Endothelial cell of umbilical vein (primary cell): ENCODE measurements at regions not wholly inside any gene's neighbourhood (a gene's known extent, or its start where the extent isn't known, plus 50 kb on each side); places are given as distances from the start of the nearest gene placed in this dataset.

Experiments
- BruUV-seq: library from RNA; stranded (reverse); fragments of 400-500 nt; replicated peaks from 2 replicates; lab custom pipeline; 2021; lab: Mats Ljungman, UMichigan
- CTCF ChIA-PET: fragments of 300-600, 350-600 bp; sonication (Branson Sonifier 250); formaldehyde crosslinking; loops from one replicate; lab custom pipeline; 2021; ENCODE audit warnings: antibody characterized with exemption, inconsistent platforms; lab: Charles Lee
- POLR2A ChIA-PET: fragments of 300-600, 350-600 bp; sonication (Branson Sonifier 250); formaldehyde crosslinking; loops from one replicate; lab custom pipeline; 2021; ENCODE audit warnings: antibody characterized with exemption, inconsistent platforms; lab: Charles Lee
- DNase-seq: peaks from one replicate; pipeline ENCODE4 v3.0.0-alpha.2; 2011; ENCODE audit warnings: low read depth, low spot score
- FAIRE-seq: peaks from 2 replicates; lab custom pipeline; 2011; peaks lifted over from hg19 to GRCh38; lab: Jason Lieb, UNC
- H2AFZ ChIP-seq: 2 replicates; pipeline ENCODE4 v1.6.0; 2012; ENCODE audit warnings: low read depth, low read length, control low read depth, inconsistent platforms
- H3K27ac ChIP-seq: 2 replicates; pipeline ENCODE4 v1.5.1; 2011; ENCODE audit warnings: low read depth, mild to moderate bottlenecking, control low read depth, low read length, moderate library complexity; ENCODE audit not compliant: insufficient read depth
- H3K27me3 ChIP-seq, 2 experiments: 2 replicates each; pipeline versions ENCODE4 v1.6.0 to v1.6.1; 2011; ENCODE audit warnings: low read length in 2 of 2, mixed read lengths in 1 of 2; ENCODE audit not compliant: control insufficient read depth in 2 of 2, insufficient read depth in 2 of 2
- H3K36me3 ChIP-seq, 2 experiments: 2 replicates in 1 of 2; 3 replicates in 1 of 2; pipeline ENCODE4 v1.5.1; 2011; ENCODE audit warnings: low read length in 2 of 2, mild to moderate bottlenecking in 1 of 2, moderate library complexity in 1 of 2; ENCODE audit not compliant: control insufficient read depth in 2 of 2, insufficient read depth in 2 of 2; ENCODE audit errors: extremely low read depth in 1 of 2
- H3K4me1 ChIP-seq: 3 replicates; pipeline ENCODE4 v1.5.1; 2011; ENCODE audit warnings: mild to moderate bottlenecking, low read length; ENCODE audit not compliant: control insufficient read depth, insufficient read depth; ENCODE audit errors: extremely low read depth
- H3K4me2 ChIP-seq: 2 replicates; pipeline ENCODE4 v1.6.1; 2011; ENCODE audit warnings: low read length, control low read depth, mixed read lengths; ENCODE audit not compliant: insufficient read depth
- H3K4me3 ChIP-seq, 3 experiments: fragments of 200-600 bp in 1 of 3; sonication (generic), shearing (Covaris generic) in 1 of 3; replicated peaks in 1 of 3; 2 replicates each; pipeline ENCODE4 v1.5.1; 2011 to 2016; ENCODE audit warnings: control low read depth in 3 of 3, low read length in 3 of 3, mild to moderate bottlenecking in 2 of 3, inconsistent platforms in 1 of 3, low read depth in 1 of 3, moderate library complexity in 1 of 3; ENCODE audit not compliant: insufficient read depth in 1 of 3
- H3K79me2 ChIP-seq: 2 replicates; pipeline ENCODE4 v1.6.0; 2012; ENCODE audit warnings: low read length, inconsistent platforms; ENCODE audit not compliant: control insufficient read depth, insufficient read depth
- H3K9ac ChIP-seq: replicated peaks from 2 replicates; pipeline ENCODE3; 2011; ENCODE audit warnings: low read length, control low read depth; ENCODE audit not compliant: insufficient read depth; ENCODE audit errors: extremely low read depth
- H3K9me1 ChIP-seq: replicated peaks from 3 replicates; pipeline ENCODE4 v1.6.0; 2011; ENCODE audit warnings: mild to moderate bottlenecking, low read length; ENCODE audit not compliant: control insufficient read depth, insufficient read depth; ENCODE audit errors: extremely low read depth
- H3K9me3 ChIP-seq: replicated peaks from 2 replicates; pipeline ENCODE4 v1.5.1; 2012; ENCODE audit warnings: low read length, inconsistent platforms; ENCODE audit not compliant: control insufficient read depth, insufficient read depth
- H4K20me1 ChIP-seq: replicated peaks from 2 replicates; pipeline ENCODE3; 2011; ENCODE audit warnings: mild to moderate bottlenecking, low read length; ENCODE audit not compliant: control insufficient read depth, insufficient read depth; ENCODE audit errors: extremely low read depth
- CTCF ChIP-seq, 2 donors: IDR thresholded peaks; 1 replicate in 1 of 2; 2 replicates in 1 of 2; pipeline ENCODE4 v1.5.1; 2011; ENCODE audit warnings: low read length in 2 of 2, mild to moderate bottlenecking in 2 of 2, moderate library complexity in 2 of 2, control low read depth in 1 of 2, inconsistent platforms in 1 of 2, low read depth in 1 of 2; ENCODE audit not compliant: insufficient read depth in 1 of 2; ENCODE audit errors: extremely low read depth in 1 of 2
- FOS ChIP-seq: IDR thresholded peaks from 2 replicates; pipeline ENCODE4 v1.6.1; 2011; ENCODE audit warnings: mild to moderate bottlenecking, low read length, moderate library complexity, borderline replicate concordance; ENCODE audit not compliant: insufficient read depth
- GATA2 ChIP-seq: IDR thresholded peaks from 2 replicates; pipeline ENCODE4 v1.7.0; 2011; ENCODE audit warnings: low read depth, mild to moderate bottlenecking, moderate library complexity, mixed read lengths, low read length; ENCODE audit not compliant: insufficient read length, insufficient read depth
- JUN ChIP-seq: IDR thresholded peaks from 2 replicates; pipeline ENCODE4 v1.6.1; 2011; ENCODE audit warnings: borderline replicate concordance, low read depth; ENCODE audit not compliant: insufficient read length, insufficient read depth
- POLR2AphosphoS5 ChIP-seq: IDR thresholded peaks from 2 replicates; pipeline ENCODE4 v1.6.1; 2012; ENCODE audit warnings: low read depth, mild to moderate bottlenecking, control low read depth, low read length, moderate library complexity; ENCODE audit not compliant: insufficient read depth
- dilution Hi-C: fragments of 300-500 bp; cut with MboI; formaldehyde crosslinking; loops from one replicate; pipeline ENCODE4 v1.15.0; 2019; ENCODE audit warnings: low sequenced_read_pairs; ENCODE audit not compliant: extremely low pct_ligation_motif_present
- intact Hi-C: fragments of 100-400 bp; cut with micrococcal nuclease; formaldehyde crosslinking; loops from one replicate; pipeline ENCODE4 v1.10.0; 2022
- TF ChIP-seq, protein P1 (sequence below): IDR thresholded peaks from 2 replicates; pipeline ENCODE4 v1.6.1; 2011; ENCODE audit not compliant: insufficient read depth, insufficient read length

GRCh38 chr1:112344754-112345423, 51.1 kb upstream of the CTTNBP2NL start:
- CTCF ChIA-PET: no interaction called here
- H3K27me3 ChIP-seq: peaks cover 16 to 29% of the 10 kb centered on the region in 2 experiments
- no peaks in the 10 kb centered on the region for H3K4me1 ChIP-seq
- no peaks in the 10 kb centered on the region for H3K9me3 ChIP-seq
- DNase-seq: no peak
- H3K4me2 ChIP-seq: no peak overlapping the region
- no peaks in the 10 kb centered on the region for H3K36me3 ChIP-seq
- H3K79me2 ChIP-seq: no peaks in the 10 kb centered on the region
- intact Hi-C loops: no loop called here
- POLR2A ChIA-PET: no interaction called here
- dilution Hi-C loops: no loop called here
- H3K27ac ChIP-seq: no peak overlapping the region
- no peak for TF ChIP-seq GATA2
- no peak for TF ChIP-seq JUN
- no peak for TF ChIP-seq FOS
- TF ChIP-seq, protein P1, sequence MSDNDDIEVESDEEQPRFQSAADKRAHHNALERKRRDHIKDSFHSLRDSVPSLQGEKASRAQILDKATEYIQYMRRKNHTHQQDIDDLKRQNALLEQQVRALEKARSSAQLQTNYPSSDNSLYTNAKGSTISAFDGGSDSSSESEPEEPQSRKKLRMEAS: no peak
- no peak for TF ChIP-seq CTCF (IDR thresholded peaks at IDR 0.05; ENCODE audit: extremely low read depth in 1 of 2, insufficient read depth in 1 of 2, low read depth in 1 of 2, low read length in 2 of 2)
- TF ChIP-seq POLR2AphosphoS5: no peak
- no TSS peak for BruUV-seq
- H3K4me3 ChIP-seq: no peak overlapping the region
- H3K9ac ChIP-seq: no peak overlapping the region
- no peaks in the 10 kb centered on the region for H3K9me1 ChIP-seq
- H4K20me1 ChIP-seq: no peaks in the 10 kb centered on the region
- H2AFZ ChIP-seq: no peak overlapping the region
- no peak for FAIRE-seq
